22Rv1 (cell line): ENCODE measurements at regions not wholly inside any gene's neighbourhood (a gene's known extent, or its start where the extent isn't known, plus 50 kb on each side); places are given as distances from the start of the nearest gene placed in this dataset.

Experiments
- CTCF ChIP-seq: fragments of 450-650 bp; IDR thresholded peaks from 2 replicates; pipeline ENCODE4 v1.5.1; 2017; ENCODE audit warnings: mild to moderate bottlenecking
- ZFX ChIP-seq: fragments of 450-650 bp; IDR thresholded peaks from 2 replicates; pipeline ENCODE4 v1.6.1; 2017; ENCODE audit warnings: antibody characterized with exemption, borderline replicate concordance

- TF ChIP-seq CTCF, result no peak
- no peak for TF ChIP-seq ZFX
These were observed 147.1 kb downstream of the C11orf91 start for GRCh38 chr11:33553486-33553885.
